Mesenchymal stem cell (in vitro differentiated cells and primary cell): ENCODE measurements at regions not wholly inside any gene's neighbourhood (a gene's known extent, or its start where the extent isn't known, plus 50 kb on each side); places are given as distances from the start of the nearest gene placed in this dataset.

Source experiments
- DNase-seq: peaks from one replicate; pipeline ENCODE4 v3.0.0-alpha.2; 2013
- H2AFZ ChIP-seq: one replicate; pipeline ENCODE4 v1.6.1; 2013; ENCODE audit warnings: low read depth, mild to moderate bottlenecking, control low read depth, inconsistent platforms, low read length, moderate library complexity
- H2AK5ac ChIP-seq: 2 replicates; pipeline ENCODE4 v1.6.1; 2013; ENCODE audit warnings: low read length, moderate library complexity, mild to moderate bottlenecking, inconsistent platforms; ENCODE audit not compliant: severe bottlenecking
- H2BK120ac ChIP-seq: one replicate; pipeline ENCODE4 v1.6.1; 2013; ENCODE audit warnings: low read depth, mild to moderate bottlenecking, inconsistent platforms, low read length, moderate library complexity
- H2BK12ac ChIP-seq, 2 experiments: one replicate each; pipeline ENCODE4 v1.6.1; 2013; ENCODE audit warnings: inconsistent platforms in 2 of 2, low read length in 2 of 2, mild to moderate bottlenecking in 2 of 2, moderate library complexity in 2 of 2, control low read depth in 1 of 2
- H2BK15ac ChIP-seq: one replicate; pipeline ENCODE4 v1.6.1; 2013; ENCODE audit warnings: mild to moderate bottlenecking, low read depth, inconsistent platforms; ENCODE audit not compliant: poor library complexity, severe bottlenecking
- H2BK5ac ChIP-seq: 2 replicates; pipeline ENCODE4 v1.6.1; 2013; ENCODE audit warnings: low read depth, mild to moderate bottlenecking, low read length, control low read depth, inconsistent platforms; ENCODE audit not compliant: poor library complexity, severe bottlenecking
- H3K14ac ChIP-seq, 2 experiments: one replicate each; pipeline ENCODE4 v1.6.1; 2013; ENCODE audit warnings: inconsistent platforms in 2 of 2, low read length in 2 of 2, control low read depth in 1 of 2, mild to moderate bottlenecking in 1 of 2, moderate library complexity in 1 of 2
- H3K18ac ChIP-seq, 2 experiments: one replicate each; pipeline ENCODE4 v1.6.1; 2013; ENCODE audit warnings: inconsistent platforms in 2 of 2, low read length in 2 of 2, control low read depth in 1 of 2, low read depth in 1 of 2, mild to moderate bottlenecking in 1 of 2
- H3K23ac ChIP-seq, 2 experiments: one replicate each; pipeline ENCODE4 v1.6.1; 2013; ENCODE audit warnings: inconsistent platforms in 2 of 2, low read length in 2 of 2, mild to moderate bottlenecking in 2 of 2, moderate library complexity in 2 of 2, control low read depth in 1 of 2
- H3K27ac ChIP-seq: 2 replicates; pipeline ENCODE4 v1.5.1; 2013; ENCODE audit warnings: mild to moderate bottlenecking, moderate library complexity, low read length, control low read depth, inconsistent platforms; ENCODE audit not compliant: poor library complexity, severe bottlenecking
- H3K27me3 ChIP-seq, 2 experiments: 2 replicates each; pipeline versions ENCODE4 v1.6.1 to v1.7.0; 2013; ENCODE audit warnings: low read length in 2 of 2, mild to moderate bottlenecking in 2 of 2, moderate library complexity in 2 of 2, control low read depth in 1 of 2, inconsistent platforms in 1 of 2; ENCODE audit not compliant: control insufficient read depth in 1 of 2, insufficient read depth in 1 of 2
- H3K36me3 ChIP-seq, 2 experiments: 2 replicates each; pipeline versions ENCODE4 v1.6.1 to v1.7.0; 2013; ENCODE audit warnings: low read length in 2 of 2, control low read depth in 1 of 2, inconsistent platforms in 1 of 2, low read depth in 1 of 2, mild to moderate bottlenecking in 1 of 2; ENCODE audit not compliant: insufficient read depth in 2 of 2, control insufficient read depth in 1 of 2
- H3K4ac ChIP-seq, 2 experiments: one replicate each; pipeline ENCODE4 v1.6.1; 2013; ENCODE audit warnings: inconsistent platforms in 2 of 2, low read length in 2 of 2, mild to moderate bottlenecking in 2 of 2, moderate library complexity in 2 of 2, control low read depth in 1 of 2, low read depth in 1 of 2
- H3K4me1 ChIP-seq: 2 replicates; pipeline ENCODE4 v1.6.1; 2013; ENCODE audit warnings: low read depth, low read length, control low read depth; ENCODE audit not compliant: control insufficient read depth, insufficient read depth
- H3K4me2 ChIP-seq: 2 replicates; pipeline ENCODE4 v1.6.1; 2013; ENCODE audit warnings: low read length, mild to moderate bottlenecking, inconsistent platforms; ENCODE audit not compliant: poor library complexity, severe bottlenecking
- H3K4me3 ChIP-seq, 2 experiments: 2 replicates each; pipeline versions ENCODE4 v1.5.1 to v1.7.0; 2013; ENCODE audit warnings: low read length in 2 of 2, mild to moderate bottlenecking in 2 of 2, control low read depth in 1 of 2, low read depth in 1 of 2; ENCODE audit not compliant: insufficient read depth in 1 of 2
- H3K79me1 ChIP-seq: replicated peaks from 2 replicates; pipeline ENCODE4 v1.6.1; 2013; ENCODE audit warnings: mild to moderate bottlenecking, control low read depth, low read length, inconsistent platforms; ENCODE audit not compliant: poor library complexity, severe bottlenecking
- H3K9ac ChIP-seq: 2 replicates; pipeline ENCODE4 v1.7.0; 2013; ENCODE audit warnings: mild to moderate bottlenecking, low read length, moderate library complexity
- H3K9me3 ChIP-seq: 2 replicates; pipeline ENCODE4 v1.7.0; 2013; ENCODE audit warnings: mild to moderate bottlenecking, low read length; ENCODE audit not compliant: control insufficient read depth
- H4K8ac ChIP-seq: one replicate; pipeline ENCODE4 v1.6.1; 2013; ENCODE audit warnings: inconsistent platforms, mild to moderate bottlenecking, low read length, moderate library complexity
- H4K91ac ChIP-seq: one replicate; pipeline ENCODE4 v1.6.1; 2013; ENCODE audit warnings: mild to moderate bottlenecking, low read length, inconsistent platforms
- WGBS: methylation state at CpG from one replicate; pipeline ENCODE4 v1.1.7; 2013; ENCODE audit warnings: mixed read lengths; 5-methylcytosine and 5-hydroxymethylcytosine counted together

DNA sequence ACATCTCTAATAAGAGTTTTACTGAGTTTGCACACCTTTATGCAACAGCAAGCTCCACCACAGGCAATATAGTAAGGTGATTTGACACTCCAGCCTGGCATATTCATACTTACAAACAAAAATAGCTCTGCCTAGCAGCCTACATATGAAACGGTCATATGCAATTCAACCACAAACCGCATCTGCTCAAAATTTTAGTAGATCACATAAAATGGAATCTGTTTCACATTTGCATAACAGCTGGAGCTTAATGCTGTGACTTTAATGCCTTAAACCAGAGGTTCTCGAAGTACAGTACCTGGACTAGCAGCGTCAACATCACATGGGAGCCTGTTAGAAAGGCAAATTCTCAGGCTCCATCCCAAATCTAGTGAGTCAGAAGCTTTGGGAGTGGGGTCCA is 578.4 kb downstream of the CDH11 start:
- H4K91ac ChIP-seq = no peak overlapping the region
- no peak overlapping the region for H2AFZ ChIP-seq
- no peaks in the 10 kb centered on the region for H3K36me3 ChIP-seq
- no peak overlapping the region for H4K8ac ChIP-seq
- no peak overlapping the region for H3K14ac ChIP-seq
- no peak overlapping the region for H2BK120ac ChIP-seq
- no peaks in the 10 kb centered on the region for H3K79me1 ChIP-seq
- H2BK5ac ChIP-seq = no peak overlapping the region
- no peak overlapping the region for H3K9ac ChIP-seq
- no peak overlapping the region for H3K23ac ChIP-seq
- no peak overlapping the region for H3K18ac ChIP-seq
- H2AK5ac ChIP-seq = no peak overlapping the region
- WGBS = 92% methylated on average over 4 of the region's 4 CpGs
- H3K4me2 ChIP-seq = no peak overlapping the region
- DNase-seq = no peak
- no peaks in the 10 kb centered on the region for H3K27me3 ChIP-seq
- no peak overlapping the region for H3K27ac ChIP-seq
- H2BK15ac ChIP-seq = no peak overlapping the region
- no peak overlapping the region for H3K4me3 ChIP-seq
- no peak overlapping the region for H2BK12ac ChIP-seq
- no peak overlapping the region for H3K4ac ChIP-seq
- H3K4me1 ChIP-seq = no peaks in the 10 kb centered on the region
- H3K9me3 ChIP-seq = no peaks in the 10 kb centered on the region

DNA sequence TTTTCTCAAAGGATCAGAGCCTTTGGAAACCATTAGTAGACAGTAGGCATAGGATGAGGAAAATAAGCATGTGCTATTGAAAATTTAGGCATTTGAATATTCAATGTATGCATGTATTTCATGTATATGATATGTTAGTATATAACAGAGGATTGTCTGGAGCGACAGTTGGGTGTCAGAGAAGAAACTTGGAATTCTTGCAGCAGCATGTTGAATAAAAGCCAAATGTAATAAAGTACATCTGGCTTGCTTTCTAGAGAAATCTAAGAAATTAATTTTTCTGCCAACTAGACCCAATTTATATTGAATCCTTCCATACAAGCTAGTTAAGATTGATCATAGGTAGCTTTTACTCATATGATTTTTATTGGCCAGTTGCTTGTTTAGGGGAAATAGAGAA is 578.8 kb downstream of the CDH11 start:
- H3K23ac ChIP-seq = no peak overlapping the region
- DNase-seq = no peak

GRCh38 chr16:64542152-64542551 is 579.7 kb downstream of the CDH11 start:
- H3K14ac ChIP-seq = no peak overlapping the region
- H3K4me3 ChIP-seq = no peak overlapping the region
- no peaks in the 10 kb centered on the region for H3K27me3 ChIP-seq
- H3K4me2 ChIP-seq = no peak overlapping the region
- H4K91ac ChIP-seq = no peak overlapping the region
- no peak overlapping the region for H3K27ac ChIP-seq
- DNase-seq = no peak
- no peaks in the 10 kb centered on the region for H3K9me3 ChIP-seq
- H2BK120ac ChIP-seq = no peak overlapping the region
- no peak overlapping the region for H2BK5ac ChIP-seq
- no peaks in the 10 kb centered on the region for H3K36me3 ChIP-seq
- H3K18ac ChIP-seq = no peak overlapping the region
- H3K4ac ChIP-seq = no peak overlapping the region
- H3K4me1 ChIP-seq = no peaks in the 10 kb centered on the region
- no peak overlapping the region for H2BK15ac ChIP-seq
- H4K8ac ChIP-seq = no peak overlapping the region
- H3K79me1 ChIP-seq = no peaks in the 10 kb centered on the region
- H2AFZ ChIP-seq = no peak overlapping the region
- H3K9ac ChIP-seq = no peak overlapping the region
- 100% methylated on average over 1 of the region's 2 CpGs for WGBS
- H3K23ac ChIP-seq = no peak overlapping the region
- no peak overlapping the region for H2AK5ac ChIP-seq
- no peak overlapping the region for H2BK12ac ChIP-seq

More for the DNA sequence above, 578.8 kb downstream of the CDH11 start:
- Histone ChIP-seq H2AFZ (no peak overlapping the region), H2BK120ac (no peak overlapping the region), H3K18ac (no peak overlapping the region), H3K27ac (no peak overlapping the region), H3K4me2 (no peak overlapping the region), H2BK5ac (no peak overlapping the region), H3K4ac (no peak overlapping the region), H3K27me3 (no peaks in the 10 kb centered on the region), H2AK5ac (no peak overlapping the region), H3K9me3 (no peaks in the 10 kb centered on the region), H3K79me1 (no peaks in the 10 kb centered on the region), H3K14ac (no peak overlapping the region), H2BK15ac (no peak overlapping the region), H4K8ac (no peak overlapping the region), H2BK12ac (no peak overlapping the region), H3K4me1 (no peaks in the 10 kb centered on the region), H4K91ac (no peak overlapping the region), H3K4me3 (no peak overlapping the region), H3K9ac (no peak overlapping the region), H3K36me3 (no peaks in the 10 kb centered on the region)
- WGBS = 100% methylated on average over 1 of the region's 1 CpG

DNA sequence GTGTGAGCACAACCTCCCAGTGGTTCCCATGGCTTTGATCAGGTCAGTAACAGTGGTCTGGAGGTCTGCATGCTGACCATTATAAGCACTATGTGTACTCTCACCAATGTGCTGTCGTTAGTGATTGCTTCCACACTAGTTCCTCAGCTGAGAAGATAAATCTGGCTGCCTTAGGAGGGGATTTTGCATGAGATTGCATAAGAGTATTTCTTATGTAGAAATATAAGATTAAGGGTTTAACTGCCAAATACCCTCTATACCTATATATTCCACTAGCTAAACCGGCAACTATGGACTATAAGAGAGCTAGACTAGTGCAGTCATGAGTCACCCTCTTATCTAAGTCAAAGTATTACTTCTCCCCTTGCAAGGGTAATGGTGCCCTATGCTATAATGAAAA is 580.2 kb downstream of the CDH11 start:
- H2BK12ac ChIP-seq = no peak overlapping the region
- no peaks in the 10 kb centered on the region for H3K79me1 ChIP-seq
- H3K4me2 ChIP-seq = no peak overlapping the region
- H3K4me3 ChIP-seq = no peak overlapping the region
- H3K4me1 ChIP-seq = no peaks in the 10 kb centered on the region
- DNase-seq = no peak
- H3K9me3 ChIP-seq = no peaks in the 10 kb centered on the region
- 100% methylated on average over 1 of the region's 2 CpGs for WGBS
- no peak overlapping the region for H3K23ac ChIP-seq
- no peak overlapping the region for H2BK15ac ChIP-seq
- H3K4ac ChIP-seq = peak overlapping the region in 1 of 2 experiments; percentile 9
- H3K18ac ChIP-seq = no peak overlapping the region
- no peak overlapping the region for H3K27ac ChIP-seq
- H3K9ac ChIP-seq = no peak overlapping the region
- no peak overlapping the region for H2AK5ac ChIP-seq
- no peak overlapping the region for H2AFZ ChIP-seq
- no peak overlapping the region for H3K14ac ChIP-seq
- no peak overlapping the region for H2BK120ac ChIP-seq
- H3K36me3 ChIP-seq = no peaks in the 10 kb centered on the region
- H2BK5ac ChIP-seq = no peak overlapping the region
- no peaks in the 10 kb centered on the region for H3K27me3 ChIP-seq
- no peak overlapping the region for H4K91ac ChIP-seq
- no peak overlapping the region for H4K8ac ChIP-seq
